ENCODE measurements at regions not wholly inside any gene's neighbourhood (a gene's known extent, or its start where the extent isn't known, plus 50 kb on each side); places are given as distances from the start of the nearest gene placed in this dataset.

- Histone ChIP-seq H3K4me1 (ENCODE audit: control insufficient read depth in 1 of 2, low read depth in 2 of 2) (no peaks in the 10 kb centered on the region), H3K4me3 (no peak overlapping the region), H3K27ac (no peak overlapping the region), H3K9me3 (no peaks in the 10 kb centered on the region), H3K27me3 (replicated peaks; ENCODE audit: insufficient read depth) (no peaks in the 10 kb centered on the region), H3K36me3 (no peaks in the 10 kb centered on the region)
- DNase-seq (ENCODE audit: low spot score) (no peak), ATAC-seq (ENCODE audit: insufficient number of reproducible peaks, low FRiP score, low read depth) (no peak)
- TF ChIP-seq CTCF (IDR thresholded peaks at IDR 0.05) = no peak
Observed at GRCh38 chr1:193932979-193933378, 746.6 kb upstream of the B3GALT2 start.

- DNase-seq (ENCODE audit: low spot score) (no peak), ATAC-seq (ENCODE audit: insufficient number of reproducible peaks, low FRiP score, low read depth) (no peak)
- no peak overlapping the region for H3K4me3 ChIP-seq
- no peak overlapping the region for H3K27ac ChIP-seq
- no peak for TF ChIP-seq CTCF (IDR thresholded peaks at IDR 0.05)
- H3K36me3 ChIP-seq = no peaks in the 10 kb centered on the region
- H3K27me3 ChIP-seq (replicated peaks; ENCODE audit: insufficient read depth) = no peaks in the 10 kb centered on the region
- peaks cover 4% of the 10 kb centered on the region for H3K9me3 ChIP-seq
- no peaks in the 10 kb centered on the region for H3K4me1 ChIP-seq (ENCODE audit: control insufficient read depth in 1 of 2, low read depth in 2 of 2)
Observed at GRCh38 chr1:193931356-193931755, 744.9 kb upstream of the B3GALT2 start.

GRCh38 chr1:193929374-193930033 lies 743.1 kb upstream of the B3GALT2 start:
- H3K4me3 ChIP-seq = no peak overlapping the region
- no peak overlapping the region for H3K27ac ChIP-seq
- H3K4me1 ChIP-seq (ENCODE audit: control insufficient read depth in 1 of 2, low read depth in 2 of 2) = no peaks in the 10 kb centered on the region
- H3K36me3 ChIP-seq = no peaks in the 10 kb centered on the region
- no peak for TF ChIP-seq CTCF (IDR thresholded peaks at IDR 0.05)
- ATAC-seq (ENCODE audit: insufficient number of reproducible peaks, low FRiP score, low read depth) (no peak), DNase-seq (ENCODE audit: low spot score) (no peak)
- H3K27me3 ChIP-seq (replicated peaks; ENCODE audit: insufficient read depth) = no peaks in the 10 kb centered on the region
- peaks cover 4% of the 10 kb centered on the region for H3K9me3 ChIP-seq

GRCh38 chr1:193927550-193927949 lies 741.1 kb upstream of the B3GALT2 start:
- DNase-seq (ENCODE audit: low spot score) = no peak
- Histone ChIP-seq H3K27me3 (replicated peaks; ENCODE audit: insufficient read depth) (no peaks in the 10 kb centered on the region), H3K4me3 (no peak overlapping the region), H3K27ac (no peak overlapping the region), H3K9me3 (peaks cover 4% of the 10 kb centered on the region), H3K4me1 (ENCODE audit: control insufficient read depth in 1 of 2, low read depth in 2 of 2) (no peaks in the 10 kb centered on the region), H3K36me3 (no peaks in the 10 kb centered on the region)
- no peak for TF ChIP-seq CTCF (IDR thresholded peaks at IDR 0.05)
- no peak for ATAC-seq (ENCODE audit: insufficient number of reproducible peaks, low FRiP score, low read depth)

GRCh38 chr1:193926956-193927355 lies 740.5 kb upstream of the B3GALT2 start:
- Histone ChIP-seq H3K36me3 (no peaks in the 10 kb centered on the region), H3K4me1 (ENCODE audit: control insufficient read depth in 1 of 2, low read depth in 2 of 2) (no peaks in the 10 kb centered on the region), H3K27me3 (replicated peaks; ENCODE audit: insufficient read depth) (no peaks in the 10 kb centered on the region), H3K4me3 (no peak overlapping the region), H3K27ac (no peak overlapping the region), H3K9me3 (peaks cover 4% of the 10 kb centered on the region)
- DNase-seq (ENCODE audit: low spot score) (no peak), ATAC-seq (ENCODE audit: insufficient number of reproducible peaks, low FRiP score, low read depth) (no peak)
- TF ChIP-seq CTCF (IDR thresholded peaks at IDR 0.05) = no peak
